ENCODE measurements at regions not wholly inside any gene's neighbourhood (a gene's known extent, or its start where the extent isn't known, plus 50 kb on each side); places are given as distances from the start of the nearest gene placed in this dataset.

- Histone ChIP-seq H3K4me1 (no peaks in the 10 kb centered on the region), H3K9me3 (peaks cover 0 to 32% (median 18%) of the 10 kb centered on the region in 8 donors), H3K27ac (no peak overlapping the region), H3K36me3 (no peaks in the 10 kb centered on the region), H3K4me3 (no peak overlapping the region), H3K27me3 (replicated peaks in 1 of 7) (peaks cover 0 to 9% (median 0%) of the 10 kb centered on the region in 7 donors)
- WGBS, 5 donors: 33 to 46% (median 43%) methylated on average over 13 of the region's 13 CpGs
- intact Hi-C loops (cut with DNase I; ENCODE audit: low total_unique reads): no loop called here
- TF ChIP-seq POLR2AphosphoS5 (IDR thresholded peaks at IDR 0.05): no peak
- no peak for DNase-seq
Observed at GRCh38 chrX:1909419-1910206, 294.8 kb downstream of the ASMT start.

- Histone ChIP-seq H3K27ac (no peak overlapping the region), H3K27me3 (replicated peaks in 1 of 7) (peaks cover 0 to 9% (median 0%) of the 10 kb centered on the region in 7 donors), H3K9me3 (peaks cover 0 to 32% (median 18%) of the 10 kb centered on the region in 8 donors), H3K4me1 (no peaks in the 10 kb centered on the region), H3K4me3 (no peak overlapping the region), H3K36me3 (no peaks in the 10 kb centered on the region)
- DNase-seq: no peak
- no peak for TF ChIP-seq CTCF (IDR thresholded peaks at IDR 0.05 in 8 of 11, conservative IDR thresholded peaks at IDR 0.05 in 3 of 11)
- TF ChIP-seq POLR2AphosphoS5 (IDR thresholded peaks at IDR 0.05): no peak
- TF ChIP-seq POLR2A (IDR thresholded peaks at IDR 0.05): no peak
- WGBS, 5 donors: 54 to 69% (median 60%) methylated on average over 2 of the region's 2 CpGs
- intact Hi-C loops (cut with DNase I; ENCODE audit: low total_unique reads): no loop called here
Observed at GRCh38 chrX:1910207-1910470, 295.3 kb downstream of the ASMT start.

DNA sequence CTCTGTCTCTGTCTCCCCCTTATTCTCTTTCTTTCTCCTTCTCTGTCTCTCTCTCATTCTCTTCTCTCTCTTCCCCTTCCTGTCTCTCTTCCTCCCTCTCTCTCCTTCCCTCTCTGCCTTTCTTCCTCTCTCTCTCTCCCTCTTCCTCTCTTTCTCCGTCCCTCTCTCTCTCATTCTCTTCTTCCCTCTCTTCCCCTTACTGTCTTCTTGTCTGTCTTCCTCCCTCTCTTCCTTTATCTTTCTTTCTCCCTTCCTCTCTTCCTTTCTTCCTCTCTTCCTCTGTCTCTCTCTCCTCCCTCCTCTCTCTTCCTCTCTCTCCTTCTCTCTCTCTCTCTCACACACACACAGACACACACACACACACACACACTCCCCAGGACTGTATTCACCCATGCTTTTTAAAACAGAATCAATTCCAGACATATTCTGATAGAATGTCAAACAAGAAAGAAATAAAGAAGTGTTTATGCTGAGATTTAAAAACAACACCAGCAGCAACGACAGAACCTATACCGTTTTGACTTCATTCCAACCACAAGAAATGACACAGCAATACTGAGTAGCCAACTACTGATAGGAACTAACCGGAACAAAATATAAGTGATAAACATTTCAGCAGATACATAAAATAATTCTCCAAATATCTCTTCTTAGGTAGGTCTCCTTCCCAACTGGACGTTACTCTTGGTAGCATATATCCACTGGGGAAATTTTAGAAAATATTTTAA lies 296.7 kb downstream of the ASMT start:
- DNase-seq: no peak
- no peak for TF ChIP-seq POLR2A (IDR thresholded peaks at IDR 0.05)
- no peak for TF ChIP-seq CTCF (IDR thresholded peaks at IDR 0.05 in 8 of 11, conservative IDR thresholded peaks at IDR 0.05 in 3 of 11)
- TF ChIP-seq POLR2AphosphoS5 (IDR thresholded peaks at IDR 0.05): no peak
- Histone ChIP-seq H3K9me3 (peaks cover 0 to 23% (median 9%) of the 10 kb centered on the region in 8 donors), H3K27ac (no peak overlapping the region), H3K4me3 (no peak overlapping the region), H3K27me3 (replicated peaks in 1 of 7) (peaks cover 0 to 9% (median 0%) of the 10 kb centered on the region in 7 donors), H3K4me1 (no peaks in the 10 kb centered on the region), H3K36me3 (no peaks in the 10 kb centered on the region)
- 30 to 48% (median 38%) methylated on average over 5 of the region's 5 CpGs for WGBS, 5 donors
- intact Hi-C loops (cut with DNase I; ENCODE audit: low total_unique reads): no loop called here

GRCh38 chrX:1912193-1912592 lies 297.3 kb downstream of the ASMT start:
- 82 to 92% (median 85%) methylated on average over 10 of the region's 10 CpGs for WGBS, 5 donors
- no peaks in the 10 kb centered on the region for H3K36me3 ChIP-seq
- H3K9me3 ChIP-seq: peaks cover 0 to 20% (median 3%) of the 10 kb centered on the region in 8 donors

More at GRCh38 chrX:1912193-1912592, 297.3 kb downstream of the ASMT start:
- intact Hi-C loops (cut with DNase I; ENCODE audit: low total_unique reads): no loop called here
- Histone ChIP-seq H3K27ac (no peak overlapping the region), H3K27me3 (replicated peaks in 1 of 7) (peaks cover 0 to 7% (median 0%) of the 10 kb centered on the region in 7 donors), H3K4me1 (no peaks in the 10 kb centered on the region), H3K4me3 (no peak overlapping the region)
- DNase-seq: no peak
- no peak for TF ChIP-seq POLR2A (IDR thresholded peaks at IDR 0.05)
- no peak for TF ChIP-seq CTCF (IDR thresholded peaks at IDR 0.05 in 8 of 11, conservative IDR thresholded peaks at IDR 0.05 in 3 of 11)
- no peak for TF ChIP-seq POLR2AphosphoS5 (IDR thresholded peaks at IDR 0.05)

Measured in spleen (tissue), 11 donors.